ENCODE measurements at regions not wholly inside any gene's neighbourhood (a gene's known extent, or its start where the extent isn't known, plus 50 kb on each side); places are given as distances from the start of the nearest gene placed in this dataset.

GRCh38 chr2:120804459-120804858 is 68.8 kb downstream of the GLI2 start:
- TF ChIP-seq CTCF (IDR thresholded peaks at IDR 0.05) (no peak), POLR2A (IDR thresholded peaks at IDR 0.05) (no peak)
